ENCODE measurements at regions not wholly inside any gene's neighbourhood (a gene's known extent, or its start where the extent isn't known, plus 50 kb on each side); places are given as distances from the start of the nearest gene placed in this dataset.

- no peak for TF ChIP-seq CTCF (IDR thresholded peaks at IDR 0.05; ENCODE audit: low read depth, low read length)
- no peak for TF ChIP-seq EZH2phosphoT487 (IDR thresholded peaks at IDR 0.05; ENCODE audit: low read depth)
Measured at GRCh38 chr2:212912445-212913103, 238.8 kb downstream of the IKZF2 start.

All from OCI-LY3 (cell line).